Prostate gland (tissue), 2 donors: ENCODE measurements at regions not wholly inside any gene's neighbourhood (a gene's known extent, or its start where the extent isn't known, plus 50 kb on each side); places are given as distances from the start of the nearest gene placed in this dataset.

ENCODE experiments used
- POLR2AphosphoS5 ChIP-seq: sonication (generic); formaldehyde crosslinking; IDR thresholded peaks from one replicate; pipeline ENCODE4 v1.6.1; 2017; ENCODE audit warnings: antibody characterized with exemption
- TF ChIP-seq, protein P1 (sequence below), 4 experiments: fragments of 200-600 bp in 2 of 4; fragments of 450-650 bp in 2 of 4; sonication (generic) in 2 of 4; IDR thresholded peaks; 1 replicate in 3 of 4; 2 replicates in 1 of 4; pipeline ENCODE4 v1.5.1; 2016 to 2019; ENCODE audit warnings: antibody characterized with exemption in 4 of 4, mild to moderate bottlenecking in 2 of 4, moderate library complexity in 2 of 4

DNA sequence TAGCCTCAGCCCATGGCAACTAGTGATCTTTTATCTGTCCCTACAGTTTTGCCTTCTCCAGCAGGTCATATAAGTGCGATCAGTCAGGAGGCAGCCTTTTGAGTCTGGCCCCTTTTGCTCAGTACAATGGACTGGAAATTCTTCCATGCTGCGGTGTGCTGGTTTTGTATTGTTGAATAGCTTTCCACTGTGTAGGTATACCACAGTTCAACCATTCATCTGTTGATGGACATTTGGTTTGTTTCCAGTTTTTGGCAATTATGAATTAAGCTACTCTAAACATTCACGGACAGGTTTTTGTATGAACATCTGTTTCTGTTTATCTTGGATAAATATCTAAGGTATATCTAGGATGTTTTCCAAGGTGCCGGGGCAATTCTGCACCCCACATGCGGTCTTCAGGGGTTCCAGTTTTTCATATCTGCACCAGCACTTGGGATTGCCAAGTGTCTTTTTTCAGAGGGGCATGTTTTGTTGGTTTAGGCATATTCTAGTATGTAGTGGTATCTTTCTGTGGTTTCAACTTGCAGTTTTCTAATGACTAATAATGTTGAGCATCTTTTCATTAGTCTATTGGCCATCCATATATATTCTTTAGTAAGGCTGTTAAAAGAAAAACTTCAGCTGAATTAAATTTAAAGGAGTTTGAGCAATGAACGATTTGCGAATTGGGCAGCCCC is 141.0 kb downstream of the TFAP2C start:
- TF ChIP-seq, protein P1, sequence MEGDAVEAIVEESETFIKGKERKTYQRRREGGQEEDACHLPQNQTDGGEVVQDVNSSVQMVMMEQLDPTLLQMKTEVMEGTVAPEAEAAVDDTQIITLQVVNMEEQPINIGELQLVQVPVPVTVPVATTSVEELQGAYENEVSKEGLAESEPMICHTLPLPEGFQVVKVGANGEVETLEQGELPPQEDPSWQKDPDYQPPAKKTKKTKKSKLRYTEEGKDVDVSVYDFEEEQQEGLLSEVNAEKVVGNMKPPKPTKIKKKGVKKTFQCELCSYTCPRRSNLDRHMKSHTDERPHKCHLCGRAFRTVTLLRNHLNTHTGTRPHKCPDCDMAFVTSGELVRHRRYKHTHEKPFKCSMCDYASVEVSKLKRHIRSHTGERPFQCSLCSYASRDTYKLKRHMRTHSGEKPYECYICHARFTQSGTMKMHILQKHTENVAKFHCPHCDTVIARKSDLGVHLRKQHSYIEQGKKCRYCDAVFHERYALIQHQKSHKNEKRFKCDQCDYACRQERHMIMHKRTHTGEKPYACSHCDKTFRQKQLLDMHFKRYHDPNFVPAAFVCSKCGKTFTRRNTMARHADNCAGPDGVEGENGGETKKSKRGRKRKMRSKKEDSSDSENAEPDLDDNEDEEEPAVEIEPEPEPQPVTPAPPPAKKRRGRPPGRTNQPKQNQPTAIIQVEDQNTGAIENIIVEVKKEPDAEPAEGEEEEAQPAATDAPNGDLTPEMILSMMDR (IDR thresholded peaks at IDR 0.05), result no peak
- no peak for TF ChIP-seq POLR2AphosphoS5
